H1 (cell line): ENCODE measurements at regions not wholly inside any gene's neighbourhood (a gene's known extent, or its start where the extent isn't known, plus 50 kb on each side); places are given as distances from the start of the nearest gene placed in this dataset.

Experiments
- CTCF ChIA-PET: fragments of 300-600 bp; sonication (Branson Sonifier 250); formaldehyde crosslinking; loops from one replicate; lab custom pipeline; 2021; ENCODE audit not compliant: partially characterized antibody; lab: Charles Lee
- POLR2A ChIA-PET: fragments of 300-600 bp; sonication (Branson Sonifier 250); formaldehyde crosslinking; loops from one replicate; lab custom pipeline; 2021; ENCODE audit warnings: inconsistent platforms; ENCODE audit not compliant: partially characterized antibody; lab: Charles Lee
- DNase-seq, 2 experiments: peaks; one replicate each; pipeline versions ENCODE4 v3.0.0 to v3.0.0-alpha.2; 2010 to 2022; ENCODE audit warnings: low spot score in 2 of 2, low read depth in 1 of 2, mixed read lengths in 1 of 2
- FAIRE-seq: peaks from 2 replicates; lab custom pipeline; 2011; peaks lifted over from hg19 to GRCh38; lab: Jason Lieb, UNC
- H2AFZ ChIP-seq: 2 replicates; pipeline ENCODE4 v1.8.1; 2012; ENCODE audit warnings: low read length, inconsistent platforms
- H2AK5ac ChIP-seq: 2 replicates; pipeline ENCODE4 v1.6.1; 2013; ENCODE audit warnings: low read depth, low read length
- H2BK120ac ChIP-seq: replicated peaks from 2 replicates; pipeline ENCODE3; 2013; ENCODE audit warnings: low read depth, low read length, inconsistent platforms
- H2BK12ac ChIP-seq: 2 replicates; pipeline ENCODE4 v1.6.1; 2013; ENCODE audit warnings: low read depth, low read length
- H2BK15ac ChIP-seq: 2 replicates; pipeline ENCODE4 v1.6.1; 2013; ENCODE audit warnings: low read length
- H2BK20ac ChIP-seq: 2 replicates; pipeline ENCODE4 v1.6.1; 2013; ENCODE audit warnings: low read length
- H2BK5ac ChIP-seq: 2 replicates; pipeline ENCODE4 v1.6.1; 2013; ENCODE audit warnings: low read depth, low read length
- H3K14ac ChIP-seq: 2 replicates; pipeline ENCODE4 v1.6.1; 2013; ENCODE audit warnings: inconsistent platforms; ENCODE audit not compliant: insufficient read length
- H3K18ac ChIP-seq: 2 replicates; pipeline ENCODE4 v1.6.1; 2013; ENCODE audit warnings: low read length; ENCODE audit errors: extremely low read depth
- H3K23ac ChIP-seq: 2 replicates; pipeline ENCODE4 v1.6.1; 2013; ENCODE audit warnings: inconsistent platforms; ENCODE audit not compliant: insufficient read length
- H3K23me2 ChIP-seq: 2 replicates; pipeline ENCODE4 v1.6.1; 2013; ENCODE audit warnings: low read depth, low read length
- H3K27ac ChIP-seq: 2 replicates; pipeline ENCODE4 v1.6.1; 2011; ENCODE audit warnings: low read depth, low read length, inconsistent platforms
- H3K27me3 ChIP-seq, 4 experiments: replicated peaks in 1 of 4; 1 replicate in 1 of 4; 2 replicates in 3 of 4; pipeline versions ENCODE4 v1.6.1 to v1.8.1; 2011 to 2013; ENCODE audit warnings: low read length in 3 of 4, mild to moderate bottlenecking in 3 of 4, inconsistent platforms in 2 of 4, mixed read lengths in 2 of 4, moderate library complexity in 1 of 4; ENCODE audit not compliant: control insufficient read depth in 3 of 4, insufficient read depth in 3 of 4; ENCODE audit errors: extremely low read depth in 1 of 4
- H3K36me3 ChIP-seq, 4 experiments: 2 replicates each; pipeline versions ENCODE4 v1.6.1 to v1.8.1; 2011 to 2013; ENCODE audit warnings: mild to moderate bottlenecking in 4 of 4, low read length in 3 of 4, moderate library complexity in 2 of 4, control low read depth in 1 of 4, inconsistent platforms in 1 of 4; ENCODE audit not compliant: insufficient read depth in 4 of 4, control insufficient read depth in 2 of 4
- H3K4ac ChIP-seq: replicated peaks from 2 replicates; pipeline ENCODE3; 2013; ENCODE audit warnings: low read length, low read depth, mixed read lengths, inconsistent platforms; ENCODE audit not compliant: insufficient read length
- H3K4me1 ChIP-seq, 4 experiments: replicated peaks in 1 of 4; 1 replicate in 1 of 4; 2 replicates in 3 of 4; pipeline versions ENCODE4 v1.6.1 to v1.8.1; 2011 to 2013; ENCODE audit warnings: low read length in 3 of 4, inconsistent platforms in 2 of 4, mixed read lengths in 1 of 4; ENCODE audit not compliant: insufficient read depth in 4 of 4, control insufficient read depth in 3 of 4
- H3K4me2 ChIP-seq, 2 experiments: 2 replicates each; pipeline versions ENCODE4 v1.6.1 to v1.8.1; 2011 to 2013; ENCODE audit warnings: low read depth in 2 of 2, low read length in 2 of 2, control low read depth in 1 of 2, inconsistent platforms in 1 of 2, mild to moderate bottlenecking in 1 of 2; ENCODE audit not compliant: insufficient read depth in 1 of 2
- H3K4me3 ChIP-seq, 4 experiments: fragments of 200-600, 300-600 bp in 1 of 4; sonication (generic), shearing (Covaris generic), sonication (Bioruptor Twin) in 1 of 4; 2 replicates each; pipeline versions ENCODE4 v1.5.1 to v1.8.1; 2011 to 2016; ENCODE audit warnings: low read length in 4 of 4, low read depth in 3 of 4, control low read depth in 2 of 4, inconsistent platforms in 2 of 4, mild to moderate bottlenecking in 2 of 4, mixed read lengths in 1 of 4, moderate library complexity in 1 of 4; ENCODE audit not compliant: insufficient read depth in 2 of 4; ENCODE audit errors: extremely low read depth in 1 of 4
- H3K56ac ChIP-seq: replicated peaks from 2 replicates; pipeline ENCODE3; 2013; ENCODE audit warnings: low read depth, mild to moderate bottlenecking, mixed read lengths, low read length, inconsistent platforms; ENCODE audit not compliant: insufficient read length
- H3K79me1 ChIP-seq: 2 replicates; pipeline ENCODE4 v1.6.1; 2013; ENCODE audit warnings: low read depth, low read length, control low read depth
- H3K79me2 ChIP-seq, 2 experiments: 2 replicates each; pipeline versions ENCODE4 v1.6.1 to v1.8.1; 2012 to 2013; ENCODE audit warnings: low read length in 2 of 2, mild to moderate bottlenecking in 2 of 2, inconsistent platforms in 1 of 2; ENCODE audit not compliant: insufficient read depth in 2 of 2, control insufficient read depth in 1 of 2
- H3K9ac ChIP-seq, 4 experiments: replicated peaks in 1 of 4; 1 replicate in 1 of 4; 2 replicates in 3 of 4; pipeline versions ENCODE4 v1.6.1 to v1.8.1; 2011 to 2013; ENCODE audit warnings: low read depth in 3 of 4, low read length in 3 of 4, control low read depth in 2 of 4, mild to moderate bottlenecking in 2 of 4, moderate library complexity in 2 of 4, inconsistent platforms in 1 of 4; ENCODE audit errors: extremely low read depth in 1 of 4
- H3K9me3 ChIP-seq, 2 experiments: 2 replicates each; pipeline versions ENCODE4 v1.6.1 to v1.8.1; 2012 to 2013; ENCODE audit warnings: mild to moderate bottlenecking in 2 of 2, moderate library complexity in 2 of 2, control low read depth in 1 of 2, inconsistent platforms in 1 of 2, low read depth in 1 of 2, low read length in 1 of 2, mixed read lengths in 1 of 2; ENCODE audit not compliant: insufficient read depth in 2 of 2
- H4K20me1 ChIP-seq, 2 experiments: replicated peaks in 1 of 2; 2 replicates each; pipeline versions ENCODE3 to v1.8.1; 2011 to 2013; ENCODE audit warnings: inconsistent platforms in 2 of 2, low read length in 2 of 2, mild to moderate bottlenecking in 1 of 2; ENCODE audit not compliant: insufficient read depth in 2 of 2, control insufficient read depth in 1 of 2
- H4K5ac ChIP-seq: 2 replicates; pipeline ENCODE4 v1.6.1; 2013; ENCODE audit warnings: low read length, low read depth, mixed read lengths, inconsistent platforms; ENCODE audit not compliant: insufficient read length
- H4K8ac ChIP-seq: 2 replicates; pipeline ENCODE4 v1.8.0; 2013; ENCODE audit warnings: mild to moderate bottlenecking, moderate library complexity, low read length, inconsistent platforms; ENCODE audit not compliant: insufficient read depth; ENCODE audit errors: extremely low read depth
- H4K91ac ChIP-seq: replicated peaks from 2 replicates; pipeline ENCODE3; 2013; ENCODE audit warnings: low read length, mixed read lengths, inconsistent platforms; ENCODE audit not compliant: insufficient read length
- BCL11A ChIP-seq, 2 experiments: IDR thresholded peaks; one replicate each; pipeline ENCODE4 v1.6.1; 2011; ENCODE audit warnings: low read depth in 2 of 2, low read length in 2 of 2, mild to moderate bottlenecking in 2 of 2
- GTF2F1 ChIP-seq: IDR thresholded peaks from 2 replicates; pipeline ENCODE4 v1.6.1; 2012; ENCODE audit warnings: low read depth, low read length, improper control_type of control experiment, borderline replicate concordance
- HDAC2 ChIP-seq, 2 experiments: fragments of 300-600 bp in 1 of 2; sonication (generic) in 1 of 2; IDR thresholded peaks; 2 replicates each; pipeline ENCODE4 v1.6.1; 2011 to 2012; ENCODE audit warnings: low read depth in 2 of 2, low read length in 2 of 2, mild to moderate bottlenecking in 2 of 2, moderate library complexity in 2 of 2, borderline replicate concordance in 1 of 2, inconsistent platforms in 1 of 2
- MAFK ChIP-seq: IDR thresholded peaks from 2 replicates; pipeline ENCODE4 v1.6.1; 2012; ENCODE audit warnings: low read depth, mild to moderate bottlenecking, improper control_type of control experiment, low read length
- NANOG ChIP-seq: IDR thresholded peaks from 2 replicates; pipeline ENCODE4 v1.6.1; 2011; ENCODE audit warnings: low read length, low read depth, mild to moderate bottlenecking, inconsistent platforms; ENCODE audit not compliant: insufficient read depth, poor library complexity, severe bottlenecking
- TCF12 ChIP-seq: IDR thresholded peaks from 2 replicates; pipeline ENCODE4 v1.6.1; 2011; ENCODE audit warnings: low read depth, mild to moderate bottlenecking, low read length
- TEAD4 ChIP-seq: IDR thresholded peaks from 2 replicates; pipeline ENCODE4 v1.6.1; 2012; ENCODE audit warnings: low read depth, low read length, inconsistent platforms, mixed read lengths
- WGBS, 2 experiments: shearing (Covaris generic) in 1 of 2; methylation state at CpG; one replicate each; pipeline versions ENCODE4 v1.1.6 to v1.1.7; 2013 to 2015; ENCODE audit warnings: low lambda C conversion rate in 2 of 2, mixed read lengths in 2 of 2, inconsistent platforms in 1 of 2, low coverage in 1 of 2, missing lambda C conversion rate in 1 of 2; ENCODE audit not compliant: insufficient replicate concordance in 2 of 2, insufficient coverage in 1 of 2, insufficient read length in 1 of 2; ENCODE audit errors: extremely low coverage in 1 of 2, missing lambda C conversion rate in 1 of 2; 5-methylcytosine and 5-hydroxymethylcytosine counted together
- TF ChIP-seq, protein P1 (sequence below): IDR thresholded peaks from 2 replicates; pipeline ENCODE4 v1.6.1; 2011; ENCODE audit warnings: low read depth, mild to moderate bottlenecking, low read length; ENCODE audit not compliant: insufficient read depth

- peak overlapping the region; percentile 62 for H3K56ac ChIP-seq
- CTCF ChIA-PET, result interaction anchor here (0.6 to 1.0 kb wide), 4 partner anchors 12 to 222 kb away, joined by 3 to 5 read pairs (median 3); no protein-coding TSS in a partner anchor
- no peak overlapping the region for H3K4ac ChIP-seq
- H3K4me3 ChIP-seq, result peak overlapping the region in 2 of 4 experiments; percentile 0 to 41; a peak in 4 of 8 replicates
- no peak overlapping the region for H4K8ac ChIP-seq
- H3K79me1 ChIP-seq, result no peaks in the 10 kb centered on the region
- H3K4me2 ChIP-seq, result peak overlapping the region; percentile 55 to 56
- peak overlapping the region; percentile 84 for H3K27ac ChIP-seq
- FAIRE-seq (peak; percentile 83), DNase-seq (no peak)
- WGBS, 2 experiments, result 0% methylated on average over 2 of the region's 2 CpGs; no CpG with 5 or more reads in 1 of the 2 experiments
- peak overlapping the region; percentile 94 for H4K5ac ChIP-seq
- POLR2A ChIA-PET, result interaction anchor here (0.9 to 2.7 kb wide), 9 partner anchors 9 to 289 kb away, joined by 3 to 21 read pairs (median 4); partner anchors contain the start of gene TRIM24
- H3K4me1 ChIP-seq, result peaks cover 9 to 25% (median 22%) of the 10 kb centered on the region in 4 experiments; a peak in 6 of 7 replicates
- peak overlapping the region; percentile 72; the same call in 1 of the 2 replicates for H2BK12ac ChIP-seq
- peak overlapping the region; percentile 97 for H2BK120ac ChIP-seq
- no peak overlapping the region for H3K23ac ChIP-seq
- no peaks in the 10 kb centered on the region for H3K27me3 ChIP-seq
- no peaks in the 10 kb centered on the region for H3K23me2 ChIP-seq
- H2AK5ac ChIP-seq, result peak overlapping the region; percentile 84; the same call in 1 of the 2 replicates
- H2BK15ac ChIP-seq, result no peak overlapping the region
- H3K9ac ChIP-seq, result peak overlapping the region in 1 of 4 experiments; percentile 55; a peak in 2 of 7 replicates
- H2BK5ac ChIP-seq, result peak overlapping the region; percentile 97
- peak overlapping the region; percentile 98; the same call in 1 of the 2 replicates for H3K18ac ChIP-seq
- H4K20me1 ChIP-seq, result no peaks in the 10 kb centered on the region
- H3K79me2 ChIP-seq, result no peaks in the 10 kb centered on the region
- no peak overlapping the region for H2AFZ ChIP-seq
- no peaks in the 10 kb centered on the region for H3K36me3 ChIP-seq
- no peak overlapping the region for H3K14ac ChIP-seq
- H2BK20ac ChIP-seq, result peak overlapping the region; percentile 88
- peaks cover 6 to 9% of the 10 kb centered on the region in 2 experiments; a peak in 3 of 4 replicates for H3K9me3 ChIP-seq
- H4K91ac ChIP-seq, result peak overlapping the region; percentile 95
- TF ChIP-seq NANOG (peak; percentile 34), BCL11A (IDR thresholded peaks at IDR 0.05; ENCODE audit: low read depth in 2 of 2, low read length in 2 of 2) (peak; percentile 39 to 46), HDAC2 (IDR thresholded peaks at IDR 0.05; ENCODE audit: borderline replicate concordance in 1 of 2, low read depth in 2 of 2, low read length in 2 of 2) (0 out of 4 replicates have a peak, but pooled peaks of 1 of the 2 experiments have one; percentile 55), TCF12 (0 out of 2 replicates have a peak, but pooled peaks have one; percentile 75), GTF2F1 (no peak), TEAD4 (peak; percentile 91), MAFK (no peak; the same call in 1 of the 2 replicates)
- TF ChIP-seq, protein P1, sequence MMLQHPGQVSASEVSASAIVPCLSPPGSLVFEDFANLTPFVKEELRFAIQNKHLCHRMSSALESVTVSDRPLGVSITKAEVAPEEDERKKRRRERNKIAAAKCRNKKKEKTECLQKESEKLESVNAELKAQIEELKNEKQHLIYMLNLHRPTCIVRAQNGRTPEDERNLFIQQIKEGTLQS, result no peak
Measured at GRCh38 chr7:138170298-138170697, 94.0 kb downstream of the AKR1D1 start.
